SK-N-MC (cell line): ENCODE measurements at regions not wholly inside any gene's neighbourhood (a gene's known extent, or its start where the extent isn't known, plus 50 kb on each side); places are given as distances from the start of the nearest gene placed in this dataset.

ENCODE experiments used
- EZH2 ChIP-seq: fragments of 200-600 bp; sonication (generic); IDR thresholded peaks from one replicate; pipeline ENCODE4 v1.6.1; 2017; ENCODE audit warnings: antibody characterized with exemption
- POLR2AphosphoS5 ChIP-seq: IDR thresholded peaks from 2 replicates; pipeline ENCODE4 v1.6.1; 2012; ENCODE audit warnings: mild to moderate bottlenecking, low read depth, low read length, borderline replicate concordance

GRCh38 chr2:142824756-142825155 lies 52.7 kb upstream of the KYNU start:
- TF ChIP-seq POLR2AphosphoS5 (no peak), EZH2 (no peak)
